ENCODE measurements at regions not wholly inside any gene's neighbourhood (a gene's known extent, or its start where the extent isn't known, plus 50 kb on each side); places are given as distances from the start of the nearest gene placed in this dataset.
A peak's percentile ranks its signal among the peaks of the same experiment; 100 is the strongest.

DNA sequence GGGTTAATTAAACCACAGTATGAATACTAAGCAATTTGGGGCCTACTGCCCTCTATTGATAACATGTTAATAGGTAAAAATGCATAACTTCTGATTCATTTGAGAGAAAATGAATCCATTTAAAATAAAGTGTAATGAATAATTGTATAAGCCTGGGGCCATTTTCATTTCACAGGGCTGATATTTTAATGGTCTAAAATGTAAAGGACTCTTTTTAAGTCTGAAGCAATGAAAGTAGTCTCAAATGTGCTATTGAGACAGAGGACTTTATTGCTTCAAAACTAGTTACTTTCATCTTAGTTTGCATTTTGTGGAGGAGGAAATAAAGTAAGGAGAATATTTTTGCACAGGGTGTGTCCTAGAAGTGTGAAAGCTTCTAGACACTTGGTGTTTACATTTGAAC, 155.4 kb downstream of the TLR5 start:
- H3K4me3 ChIP-seq (ENCODE audit: low read length in 3 of 3): no peak overlapping the region
- no peak overlapping the region for H3K27ac ChIP-seq (ENCODE audit: low read depth, low read length)
- peaks cover 0 to 5% (median 0%) of the 10 kb centered on the region in 3 donors for H3K36me3 ChIP-seq (ENCODE audit: control insufficient read depth in 3 of 3, insufficient read depth in 3 of 3, low read length in 3 of 3)
- H3K9ac ChIP-seq (ENCODE audit: low read depth in 1 of 3, low read length in 3 of 3): no peak overlapping the region
- H3K4me1 ChIP-seq (ENCODE audit: control insufficient read depth in 3 of 3, insufficient read depth in 3 of 3, low read length in 3 of 3): no peaks in the 10 kb centered on the region
- H3K27me3 ChIP-seq (ENCODE audit: control insufficient read depth in 3 of 3, insufficient read depth in 3 of 3, low read length in 3 of 3): no peaks in the 10 kb centered on the region
- no peaks in the 10 kb centered on the region for H3K9me3 ChIP-seq (ENCODE audit: control insufficient read depth in 3 of 3, low read length in 3 of 3)

DNA sequence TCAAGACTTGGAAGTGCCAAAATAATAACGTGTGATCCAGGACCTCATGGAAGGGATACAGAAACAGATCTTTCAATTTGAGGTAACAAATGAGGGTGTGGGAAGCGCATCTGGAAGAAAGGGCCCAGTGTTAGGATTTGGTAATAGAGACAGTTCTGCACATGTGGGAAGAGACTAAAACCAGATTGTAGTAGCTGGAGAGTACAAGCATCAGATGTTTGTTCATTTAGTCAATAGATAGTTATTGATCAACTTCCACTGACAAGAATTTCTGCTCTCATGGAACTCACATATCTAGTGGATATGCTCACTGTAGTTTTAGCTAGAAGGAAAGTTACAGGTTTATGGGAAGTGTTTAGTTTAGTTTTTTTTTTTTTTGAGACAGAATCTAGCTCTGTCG, 153.6 kb downstream of the TLR5 start:
- H3K9me3 ChIP-seq (ENCODE audit: control insufficient read depth in 3 of 3, low read length in 3 of 3): no peaks in the 10 kb centered on the region

DNA sequence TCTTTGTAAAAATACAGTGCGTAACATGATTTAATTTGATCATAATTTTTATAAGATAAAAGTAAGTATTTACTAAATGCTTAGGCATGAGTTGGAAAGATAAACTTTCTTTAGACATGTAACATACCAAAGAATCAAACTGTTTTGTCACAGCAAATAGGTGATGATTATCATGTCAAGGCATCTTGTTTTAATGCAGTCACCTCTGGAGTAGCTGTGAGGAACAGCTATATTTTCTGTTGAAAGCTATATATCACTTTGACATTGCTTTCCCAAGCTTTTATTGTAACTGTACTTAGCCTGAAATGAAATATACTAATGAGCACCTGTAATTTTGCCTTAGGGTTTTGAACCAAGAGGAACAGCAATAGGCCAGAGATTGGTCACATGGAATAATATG, 151.9 kb downstream of the TLR5 start:
- no peak overlapping the region for H3K27ac ChIP-seq (ENCODE audit: low read depth, low read length)
- H3K4me1 ChIP-seq (ENCODE audit: control insufficient read depth in 3 of 3, insufficient read depth in 3 of 3, low read length in 3 of 3): no peaks in the 10 kb centered on the region
- H3K36me3 ChIP-seq (ENCODE audit: control insufficient read depth in 3 of 3, insufficient read depth in 3 of 3, low read length in 3 of 3): peaks cover 0 to 5% (median 0%) of the 10 kb centered on the region in 3 donors
- no peak overlapping the region for H3K9ac ChIP-seq (ENCODE audit: low read depth in 1 of 3, low read length in 3 of 3)
- H3K27me3 ChIP-seq (ENCODE audit: control insufficient read depth in 3 of 3, insufficient read depth in 3 of 3, low read length in 3 of 3): no peaks in the 10 kb centered on the region
- no peak overlapping the region for H3K4me3 ChIP-seq (ENCODE audit: low read length in 3 of 3)
- H3K9me3 ChIP-seq (ENCODE audit: control insufficient read depth in 3 of 3, low read length in 3 of 3): no peaks in the 10 kb centered on the region

More for the DNA sequence above, 153.6 kb downstream of the TLR5 start:
- Histone ChIP-seq H3K36me3 (ENCODE audit: control insufficient read depth in 3 of 3, insufficient read depth in 3 of 3, low read length in 3 of 3) (peaks cover 0 to 5% (median 0%) of the 10 kb centered on the region in 3 donors), H3K4me3 (ENCODE audit: low read length in 3 of 3) (no peak overlapping the region), H3K27ac (ENCODE audit: low read depth, low read length) (no peak overlapping the region), H3K27me3 (ENCODE audit: control insufficient read depth in 3 of 3, insufficient read depth in 3 of 3, low read length in 3 of 3) (no peaks in the 10 kb centered on the region), H3K4me1 (ENCODE audit: control insufficient read depth in 3 of 3, insufficient read depth in 3 of 3, low read length in 3 of 3) (no peaks in the 10 kb centered on the region), H3K9ac (ENCODE audit: low read depth in 1 of 3, low read length in 3 of 3) (no peak overlapping the region)

DNA sequence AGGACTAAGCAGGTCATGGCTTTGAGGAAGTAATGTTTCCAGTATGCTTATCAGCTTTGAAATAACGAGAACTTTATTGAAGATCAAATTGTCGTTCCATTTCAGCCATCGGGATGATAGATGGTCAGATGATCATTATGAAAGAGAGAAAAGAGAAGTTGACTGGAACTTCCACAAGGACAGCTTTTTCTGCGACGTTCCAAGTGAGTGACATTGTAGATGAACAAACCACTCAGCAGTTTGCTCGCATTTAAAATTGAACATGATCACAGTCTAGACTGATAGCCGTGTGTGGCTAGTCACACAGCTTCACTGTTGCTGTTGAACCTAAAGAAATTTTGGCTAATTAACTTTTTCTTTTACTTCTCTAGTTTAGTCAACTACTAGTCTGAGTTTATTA, 151.1 kb downstream of the TLR5 start:
- no peak overlapping the region for H3K4me3 ChIP-seq (ENCODE audit: low read length in 3 of 3)

DNA sequence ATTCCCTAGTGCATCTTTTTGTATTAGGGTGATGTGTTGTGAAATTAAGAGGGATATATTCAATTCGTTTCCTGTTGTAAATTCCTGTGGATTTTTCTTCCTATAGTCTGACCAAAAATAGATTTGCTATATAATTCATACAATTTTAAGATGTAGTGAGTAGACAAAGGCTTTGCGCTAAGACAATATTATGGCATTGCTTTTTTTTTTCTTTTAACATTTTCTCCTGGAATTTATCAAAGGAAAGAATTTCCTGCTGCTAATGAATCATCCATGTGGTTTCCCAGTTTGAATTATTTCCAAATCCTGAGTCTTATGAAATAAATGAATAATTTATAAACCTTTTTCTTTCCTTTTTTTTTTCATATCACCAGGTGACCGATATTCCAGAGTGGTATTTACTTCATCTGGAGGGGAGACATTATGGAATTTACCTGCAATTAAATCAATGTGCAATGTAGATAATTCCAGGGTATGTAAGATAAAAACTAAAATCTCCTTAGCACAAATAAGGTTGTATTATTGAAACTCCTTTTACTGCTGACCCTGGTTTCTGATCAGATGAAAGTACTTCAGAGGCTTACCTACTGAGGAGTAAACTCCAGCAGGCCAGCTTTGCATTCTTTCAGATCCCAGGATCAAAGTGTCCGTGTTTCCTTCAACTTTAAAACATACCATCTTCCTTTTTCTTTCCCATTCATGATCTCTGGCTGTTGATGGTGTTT, 148.4 kb downstream of the TLR5 start:
- Histone ChIP-seq H3K27me3 (ENCODE audit: control insufficient read depth in 3 of 3, insufficient read depth in 3 of 3, low read length in 3 of 3) (no peaks in the 10 kb centered on the region), H3K4me3 (ENCODE audit: low read length in 3 of 3) (no peak overlapping the region), H3K9ac (ENCODE audit: low read depth in 1 of 3, low read length in 3 of 3) (no peak overlapping the region), H3K4me1 (ENCODE audit: control insufficient read depth in 3 of 3, insufficient read depth in 3 of 3, low read length in 3 of 3) (no peaks in the 10 kb centered on the region), H3K27ac (ENCODE audit: low read depth, low read length) (peak overlapping the region; percentile 9), H3K36me3 (ENCODE audit: control insufficient read depth in 3 of 3, insufficient read depth in 3 of 3, low read length in 3 of 3) (peaks cover 0 to 3% (median 0%) of the 10 kb centered on the region in 3 donors), H3K9me3 (ENCODE audit: control insufficient read depth in 3 of 3, low read length in 3 of 3) (no peaks in the 10 kb centered on the region)

More for the DNA sequence above, 151.1 kb downstream of the TLR5 start:
- Histone ChIP-seq H3K27me3 (ENCODE audit: control insufficient read depth in 3 of 3, insufficient read depth in 3 of 3, low read length in 3 of 3) (no peaks in the 10 kb centered on the region), H3K4me1 (ENCODE audit: control insufficient read depth in 3 of 3, insufficient read depth in 3 of 3, low read length in 3 of 3) (no peaks in the 10 kb centered on the region), H3K36me3 (ENCODE audit: control insufficient read depth in 3 of 3, insufficient read depth in 3 of 3, low read length in 3 of 3) (peaks cover 0 to 3% (median 0%) of the 10 kb centered on the region in 3 donors), H3K9ac (ENCODE audit: low read depth in 1 of 3, low read length in 3 of 3) (no peak overlapping the region), H3K9me3 (ENCODE audit: control insufficient read depth in 3 of 3, low read length in 3 of 3) (no peaks in the 10 kb centered on the region), H3K27ac (ENCODE audit: low read depth, low read length) (no peak overlapping the region)

DNA sequence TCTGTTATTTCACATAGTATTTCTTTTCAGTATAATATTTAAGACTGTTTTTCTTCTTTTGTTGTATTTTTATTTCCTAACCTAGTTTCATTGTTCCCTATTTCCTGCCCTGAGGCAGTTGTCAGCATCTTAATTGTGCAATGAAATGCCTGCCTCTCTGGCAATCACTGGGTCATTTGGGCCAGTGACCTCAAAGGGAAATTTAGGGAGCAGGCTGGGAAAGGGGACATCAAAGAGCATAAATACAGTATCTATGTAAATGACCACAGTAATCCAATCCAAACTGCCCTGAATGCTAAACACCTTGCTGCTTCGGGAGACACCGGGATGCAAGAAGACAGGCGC, 147.8 kb downstream of the TLR5 start:
- H3K36me3 ChIP-seq (ENCODE audit: control insufficient read depth in 3 of 3, insufficient read depth in 3 of 3, low read length in 3 of 3): peaks cover 0 to 3% (median 0%) of the 10 kb centered on the region in 3 donors
- no peak overlapping the region for H3K9ac ChIP-seq (ENCODE audit: low read depth in 1 of 3, low read length in 3 of 3)
- no peaks in the 10 kb centered on the region for H3K27me3 ChIP-seq (ENCODE audit: control insufficient read depth in 3 of 3, insufficient read depth in 3 of 3, low read length in 3 of 3)
- no peak overlapping the region for H3K4me3 ChIP-seq (ENCODE audit: low read length in 3 of 3)
- H3K27ac ChIP-seq (ENCODE audit: low read depth, low read length): peak overlapping the region; percentile 9
- no peaks in the 10 kb centered on the region for H3K4me1 ChIP-seq (ENCODE audit: control insufficient read depth in 3 of 3, insufficient read depth in 3 of 3, low read length in 3 of 3)
- H3K9me3 ChIP-seq (ENCODE audit: control insufficient read depth in 3 of 3, low read length in 3 of 3): no peaks in the 10 kb centered on the region

DNA sequence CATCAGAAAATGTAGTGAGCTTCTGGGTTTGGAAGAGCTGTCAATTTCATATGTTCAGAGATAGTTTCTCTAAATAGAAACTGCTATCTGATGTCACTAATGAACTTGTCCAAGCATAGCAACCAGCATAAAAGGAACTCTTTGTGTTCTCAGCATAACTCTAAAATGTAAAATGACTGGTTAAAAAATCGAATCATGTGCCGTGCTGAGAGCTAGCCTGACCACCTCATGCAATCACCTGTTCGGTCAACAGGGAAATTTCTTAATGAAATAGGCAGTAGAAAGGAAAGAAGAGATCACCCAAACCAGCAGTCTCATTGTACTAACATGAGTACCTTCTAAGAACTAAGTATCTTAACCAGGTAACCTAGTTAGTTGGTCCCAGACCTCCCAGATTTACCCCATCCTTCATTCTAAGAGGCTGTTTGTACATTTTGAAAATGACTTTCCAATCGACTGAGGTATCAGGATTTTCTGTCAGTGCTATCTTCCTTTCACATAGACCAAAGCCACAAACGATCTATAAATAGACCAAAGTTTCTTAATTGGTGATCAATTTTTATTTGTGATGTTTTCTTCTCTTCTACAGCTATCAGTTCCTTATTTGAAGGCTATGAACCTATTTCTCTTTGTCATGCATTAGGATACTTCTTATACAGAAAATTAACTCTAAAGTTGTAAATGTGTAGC, 147.3 kb downstream of the TLR5 start:
- H3K4me3 ChIP-seq (ENCODE audit: low read length in 3 of 3): no peak overlapping the region
- H3K9ac ChIP-seq (ENCODE audit: low read depth in 1 of 3, low read length in 3 of 3): no peak overlapping the region
- H3K27ac ChIP-seq (ENCODE audit: low read depth, low read length): no peak overlapping the region
- no peaks in the 10 kb centered on the region for H3K4me1 ChIP-seq (ENCODE audit: control insufficient read depth in 3 of 3, insufficient read depth in 3 of 3, low read length in 3 of 3)
- H3K36me3 ChIP-seq (ENCODE audit: control insufficient read depth in 3 of 3, insufficient read depth in 3 of 3, low read length in 3 of 3): peaks cover 0 to 3% (median 0%) of the 10 kb centered on the region in 3 donors
- H3K9me3 ChIP-seq (ENCODE audit: control insufficient read depth in 3 of 3, low read length in 3 of 3): no peaks in the 10 kb centered on the region
- H3K27me3 ChIP-seq (ENCODE audit: control insufficient read depth in 3 of 3, insufficient read depth in 3 of 3, low read length in 3 of 3): no peaks in the 10 kb centered on the region

DNA sequence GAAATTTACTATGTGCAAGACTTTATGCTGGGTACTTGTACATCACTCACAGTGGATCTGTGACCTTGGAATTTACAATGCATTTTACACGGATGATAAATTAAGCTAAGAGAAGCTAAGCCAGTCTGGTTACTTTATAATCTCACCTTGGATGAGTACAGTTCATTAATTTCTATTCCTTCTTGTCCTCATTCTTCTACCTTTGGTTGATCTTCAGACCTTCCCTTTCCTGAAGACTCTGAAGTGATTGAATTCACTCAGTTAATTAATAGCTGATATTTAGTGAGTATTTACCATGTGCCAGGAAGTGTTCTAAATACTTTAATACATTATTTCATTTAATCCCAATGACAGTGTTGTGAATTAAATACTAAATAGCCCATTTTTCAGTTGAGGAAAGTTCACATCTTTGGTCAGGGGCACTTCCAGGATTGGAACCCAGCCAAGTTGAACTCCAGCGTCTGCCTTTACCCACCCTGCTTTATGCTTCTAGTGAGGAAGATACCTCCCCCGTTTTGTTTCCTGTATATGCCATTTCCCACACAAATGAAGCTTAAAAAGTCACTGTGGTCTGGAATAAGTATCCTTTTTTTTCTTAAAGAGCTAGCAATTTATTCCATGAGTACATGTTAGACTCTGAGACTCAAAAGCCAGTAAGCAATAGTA, 146.6 kb downstream of the TLR5 start:
- H3K36me3 ChIP-seq (ENCODE audit: control insufficient read depth in 3 of 3, insufficient read depth in 3 of 3, low read length in 3 of 3): peaks cover 0 to 3% (median 0%) of the 10 kb centered on the region in 3 donors
- H3K27me3 ChIP-seq (ENCODE audit: control insufficient read depth in 3 of 3, insufficient read depth in 3 of 3, low read length in 3 of 3): no peaks in the 10 kb centered on the region
- no peak overlapping the region for H3K27ac ChIP-seq (ENCODE audit: low read depth, low read length)
- H3K4me3 ChIP-seq (ENCODE audit: low read length in 3 of 3): no peak overlapping the region
- no peaks in the 10 kb centered on the region for H3K4me1 ChIP-seq (ENCODE audit: control insufficient read depth in 3 of 3, insufficient read depth in 3 of 3, low read length in 3 of 3)
- H3K9me3 ChIP-seq (ENCODE audit: control insufficient read depth in 3 of 3, low read length in 3 of 3): no peaks in the 10 kb centered on the region
- no peak overlapping the region for H3K9ac ChIP-seq (ENCODE audit: low read depth in 1 of 3, low read length in 3 of 3)

DNA sequence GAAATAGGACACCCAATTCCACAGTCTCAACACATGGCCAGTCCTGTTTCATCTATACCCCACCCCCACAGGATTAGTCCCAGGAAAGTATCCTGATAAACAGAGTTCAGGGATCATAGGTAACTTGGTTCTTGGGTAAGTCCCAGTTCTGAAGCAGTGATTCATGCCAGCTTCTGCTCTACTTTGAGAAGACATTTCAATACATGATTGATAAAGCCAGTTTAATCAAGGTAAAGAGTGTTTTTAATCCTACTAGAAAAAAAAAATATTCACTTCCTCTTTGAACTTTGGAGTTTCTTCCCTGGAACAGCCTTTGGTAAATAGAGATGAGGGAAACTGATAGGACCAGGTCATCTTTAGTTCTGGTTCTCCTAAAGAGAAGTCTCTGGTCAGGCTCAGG, 142.4 kb downstream of the TLR5 start:
- H3K27me3 ChIP-seq (ENCODE audit: control insufficient read depth in 3 of 3, insufficient read depth in 3 of 3, low read length in 3 of 3): no peaks in the 10 kb centered on the region
- H3K36me3 ChIP-seq (ENCODE audit: control insufficient read depth in 3 of 3, insufficient read depth in 3 of 3, low read length in 3 of 3): peaks cover 23 to 33% (median 32%) of the 10 kb centered on the region in 3 donors
- no peaks in the 10 kb centered on the region for H3K9me3 ChIP-seq (ENCODE audit: control insufficient read depth in 3 of 3, low read length in 3 of 3)
- no peaks in the 10 kb centered on the region for H3K4me1 ChIP-seq (ENCODE audit: control insufficient read depth in 3 of 3, insufficient read depth in 3 of 3, low read length in 3 of 3)
- H3K9ac ChIP-seq (ENCODE audit: low read depth in 1 of 3, low read length in 3 of 3): no peak overlapping the region
- no peak overlapping the region for H3K4me3 ChIP-seq (ENCODE audit: low read length in 3 of 3)
- no peak overlapping the region for H3K27ac ChIP-seq (ENCODE audit: low read depth, low read length)
